AG04449 (cell line): ENCODE measurements at regions not wholly inside any gene's neighbourhood (a gene's known extent, or its start where the extent isn't known, plus 50 kb on each side); places are given as distances from the start of the nearest gene placed in this dataset.

Experiments used
- CTCF ChIA-PET: fragments of 350-600 bp; formaldehyde crosslinking; extraction: SDS; loops from one replicate; lab custom pipeline; 2021; ENCODE audit warnings: antibody characterized with exemption; lab: Yijun Ruan, JAX
- POLR2A ChIA-PET: fragments of 400-600, 350-600 bp; formaldehyde crosslinking; extraction: SDS; loops from one replicate; lab custom pipeline; 2020; ENCODE audit warnings: antibody characterized with exemption, inconsistent platforms; lab: Yijun Ruan, JAX
- DNase-seq: peaks from one replicate; pipeline ENCODE4 v3.0.0-alpha.2; 2010; ENCODE audit warnings: low read depth, low spot score
- H3K4me3 ChIP-seq: 2 replicates; pipeline ENCODE4 v1.5.1; 2011; ENCODE audit warnings: low read depth, mild to moderate bottlenecking, control low read depth, low read length
- TF ChIP-seq, protein P1 (sequence below): IDR thresholded peaks from one replicate; pipeline ENCODE4 v1.5.1; 2011; ENCODE audit warnings: mild to moderate bottlenecking, moderate library complexity, low read length, control low read depth, inconsistent platforms; ENCODE audit not compliant: insufficient read depth; ENCODE audit errors: missing control alignments

GRCh38 chr17:36728030-36728991, 126.9 kb downstream of the MRM1 start:
- H3K4me3 ChIP-seq: no peak overlapping the region
- POLR2A ChIA-PET: no interaction called here
- CTCF ChIA-PET: no interaction called here
- TF ChIP-seq, protein P1, sequence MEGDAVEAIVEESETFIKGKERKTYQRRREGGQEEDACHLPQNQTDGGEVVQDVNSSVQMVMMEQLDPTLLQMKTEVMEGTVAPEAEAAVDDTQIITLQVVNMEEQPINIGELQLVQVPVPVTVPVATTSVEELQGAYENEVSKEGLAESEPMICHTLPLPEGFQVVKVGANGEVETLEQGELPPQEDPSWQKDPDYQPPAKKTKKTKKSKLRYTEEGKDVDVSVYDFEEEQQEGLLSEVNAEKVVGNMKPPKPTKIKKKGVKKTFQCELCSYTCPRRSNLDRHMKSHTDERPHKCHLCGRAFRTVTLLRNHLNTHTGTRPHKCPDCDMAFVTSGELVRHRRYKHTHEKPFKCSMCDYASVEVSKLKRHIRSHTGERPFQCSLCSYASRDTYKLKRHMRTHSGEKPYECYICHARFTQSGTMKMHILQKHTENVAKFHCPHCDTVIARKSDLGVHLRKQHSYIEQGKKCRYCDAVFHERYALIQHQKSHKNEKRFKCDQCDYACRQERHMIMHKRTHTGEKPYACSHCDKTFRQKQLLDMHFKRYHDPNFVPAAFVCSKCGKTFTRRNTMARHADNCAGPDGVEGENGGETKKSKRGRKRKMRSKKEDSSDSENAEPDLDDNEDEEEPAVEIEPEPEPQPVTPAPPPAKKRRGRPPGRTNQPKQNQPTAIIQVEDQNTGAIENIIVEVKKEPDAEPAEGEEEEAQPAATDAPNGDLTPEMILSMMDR: no peak
- no peak for DNase-seq

DNA sequence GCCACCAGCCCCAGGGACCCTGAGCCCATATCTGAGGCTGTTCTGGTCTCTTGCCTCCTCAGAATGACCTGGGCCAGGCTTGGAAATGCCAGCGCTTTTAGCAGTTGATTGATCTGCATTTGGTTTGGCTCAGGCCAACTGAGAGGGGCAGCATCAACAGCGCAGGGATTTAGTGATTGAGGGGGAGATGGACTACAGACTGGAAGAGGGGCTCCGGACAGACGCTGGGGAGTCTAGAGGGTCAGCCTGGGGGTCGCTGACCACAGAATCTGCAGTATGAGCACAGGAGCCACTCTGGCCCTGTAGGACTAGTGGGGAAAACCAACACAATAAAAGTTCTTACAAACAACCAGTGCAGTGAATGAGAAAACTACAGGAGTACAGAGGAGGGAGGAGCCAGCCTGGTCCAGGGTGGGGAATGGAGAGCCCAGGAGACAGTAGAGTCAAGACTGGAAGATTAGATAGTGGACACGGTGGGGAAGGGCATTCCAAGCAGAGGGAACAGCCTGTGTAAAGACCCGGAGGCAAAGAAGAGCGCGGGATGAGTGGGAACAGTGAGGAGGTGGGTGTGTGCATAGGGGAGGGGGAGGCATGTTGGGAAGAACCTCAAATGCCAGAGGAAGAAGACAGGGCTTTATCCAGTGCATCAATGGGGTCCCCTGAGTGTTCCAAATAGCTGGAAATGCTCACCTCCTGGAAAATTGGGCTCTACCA, 128.9 kb downstream of the MRM1 start:
- no peak for DNase-seq
- H3K4me3 ChIP-seq: no peak overlapping the region
- TF ChIP-seq, protein P1: no peak
- CTCF ChIA-PET: no interaction called here
- POLR2A ChIA-PET: no interaction called here

GRCh38 chr17:36730857-36731490, 129.6 kb downstream of the MRM1 start:
- POLR2A ChIA-PET: no interaction called here
- DNase-seq: no peak

GRCh38 chr17:36731811-36732210, 130.4 kb downstream of the MRM1 start:
- TF ChIP-seq, protein P1: no peak
- DNase-seq: no peak
- CTCF ChIA-PET: no interaction called here
- no peak overlapping the region for H3K4me3 ChIP-seq
- POLR2A ChIA-PET: no interaction called here

More at GRCh38 chr17:36730857-36731490, 129.6 kb downstream of the MRM1 start:
- no peak overlapping the region for H3K4me3 ChIP-seq
- CTCF ChIA-PET: no interaction called here
- TF ChIP-seq, protein P1: no peak

DNA sequence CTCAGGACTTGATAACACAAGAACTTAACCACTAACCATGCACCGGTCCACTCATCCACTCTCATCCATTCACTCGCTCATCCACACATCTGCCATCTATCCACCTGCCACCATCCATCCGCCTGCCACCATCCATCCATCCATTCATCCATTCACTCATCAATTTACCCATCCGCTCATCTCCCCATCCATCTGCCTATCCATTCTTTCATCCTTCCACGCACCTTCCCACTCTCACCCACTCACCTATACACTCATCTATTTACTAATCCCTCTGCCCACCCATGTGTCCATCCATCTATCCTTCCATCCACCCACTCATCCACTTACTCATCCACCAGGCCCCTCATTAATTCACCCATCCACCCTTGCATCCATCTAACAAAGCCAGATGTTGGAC, 131.0 kb downstream of the MRM1 start:
- POLR2A ChIA-PET: no interaction called here
- DNase-seq: no peak
- CTCF ChIA-PET: no interaction called here
- TF ChIP-seq, protein P1: no peak
- H3K4me3 ChIP-seq: no peak overlapping the region
